Astrocyte (in vitro differentiated cells and primary cell): ENCODE measurements at regions not wholly inside any gene's neighbourhood (a gene's known extent, or its start where the extent isn't known, plus 50 kb on each side); places are given as distances from the start of the nearest gene placed in this dataset.

Source experiments
- EZH2 ChIP-seq: IDR thresholded peaks from 2 replicates; pipeline ENCODE4 v1.6.1; 2012; ENCODE audit warnings: mild to moderate bottlenecking, low read length, inconsistent platforms; ENCODE audit not compliant: insufficient read depth
- TF ChIP-seq, protein P1 (sequence below): IDR thresholded peaks from 2 replicates; pipeline ENCODE4 v1.5.1; 2011; ENCODE audit warnings: low read depth, mild to moderate bottlenecking, inconsistent platforms, low read length, moderate library complexity; ENCODE audit not compliant: insufficient read depth

GRCh38 chr13:110017379-110017778 lies 231.0 kb upstream of the IRS2 start:
- TF ChIP-seq, protein P1, sequence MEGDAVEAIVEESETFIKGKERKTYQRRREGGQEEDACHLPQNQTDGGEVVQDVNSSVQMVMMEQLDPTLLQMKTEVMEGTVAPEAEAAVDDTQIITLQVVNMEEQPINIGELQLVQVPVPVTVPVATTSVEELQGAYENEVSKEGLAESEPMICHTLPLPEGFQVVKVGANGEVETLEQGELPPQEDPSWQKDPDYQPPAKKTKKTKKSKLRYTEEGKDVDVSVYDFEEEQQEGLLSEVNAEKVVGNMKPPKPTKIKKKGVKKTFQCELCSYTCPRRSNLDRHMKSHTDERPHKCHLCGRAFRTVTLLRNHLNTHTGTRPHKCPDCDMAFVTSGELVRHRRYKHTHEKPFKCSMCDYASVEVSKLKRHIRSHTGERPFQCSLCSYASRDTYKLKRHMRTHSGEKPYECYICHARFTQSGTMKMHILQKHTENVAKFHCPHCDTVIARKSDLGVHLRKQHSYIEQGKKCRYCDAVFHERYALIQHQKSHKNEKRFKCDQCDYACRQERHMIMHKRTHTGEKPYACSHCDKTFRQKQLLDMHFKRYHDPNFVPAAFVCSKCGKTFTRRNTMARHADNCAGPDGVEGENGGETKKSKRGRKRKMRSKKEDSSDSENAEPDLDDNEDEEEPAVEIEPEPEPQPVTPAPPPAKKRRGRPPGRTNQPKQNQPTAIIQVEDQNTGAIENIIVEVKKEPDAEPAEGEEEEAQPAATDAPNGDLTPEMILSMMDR: no peak
- TF ChIP-seq EZH2: no peak
